A204.1 (cell line): ENCODE measurements at regions not wholly inside any gene's neighbourhood (a gene's known extent, or its start where the extent isn't known, plus 50 kb on each side); places are given as distances from the start of the nearest gene placed in this dataset.

ENCODE experiments used
- FAIRE-seq: peaks from 2 replicates; lab custom pipeline; 2012; peaks lifted over from hg19 to GRCh38; lab: Jason Lieb, UNC

GRCh38 chr1:239263801-239264200 is 122.6 kb upstream of the CHRM3 start:
- no peak for FAIRE-seq

- FAIRE-seq = no peak
Observed at GRCh38 chr1:239262538-239262937, 123.8 kb upstream of the CHRM3 start.

- no peak for FAIRE-seq
Observed at GRCh38 chr1:239261521-239261920, 124.8 kb upstream of the CHRM3 start.

- FAIRE-seq = no peak
Observed at GRCh38 chr1:239260842-239261241, 125.5 kb upstream of the CHRM3 start.

GRCh38 chr1:239255628-239256160 is 130.7 kb upstream of the CHRM3 start:
- FAIRE-seq = no peak

GRCh38 chr1:239254999-239255398 is 131.4 kb upstream of the CHRM3 start:
- FAIRE-seq = no peak

- FAIRE-seq = no peak
Observed at GRCh38 chr1:239253032-239253431, 133.3 kb upstream of the CHRM3 start.

GRCh38 chr1:239250353-239251035 is 135.9 kb upstream of the CHRM3 start:
- FAIRE-seq = no peak

- no peak for FAIRE-seq
Observed at GRCh38 chr1:239247285-239247684, 139.1 kb upstream of the CHRM3 start.

- peak; percentile 3 for FAIRE-seq
Observed at GRCh38 chr1:239244084-239244483, 142.3 kb upstream of the CHRM3 start.

GRCh38 chr1:239243006-239243405 is 143.4 kb upstream of the CHRM3 start:
- FAIRE-seq = no peak

GRCh38 chr1:239242404-239242803 is 144.0 kb upstream of the CHRM3 start:
- no peak for FAIRE-seq

GRCh38 chr1:239240736-239241135 is 145.6 kb upstream of the CHRM3 start:
- FAIRE-seq = no peak

- no peak for FAIRE-seq
Observed at GRCh38 chr1:239239529-239239928, 146.8 kb upstream of the CHRM3 start.

- FAIRE-seq = no peak
Observed at GRCh38 chr1:239237912-239238311, 148.5 kb upstream of the CHRM3 start.

GRCh38 chr1:239233626-239234025 is 152.7 kb upstream of the CHRM3 start:
- no peak for FAIRE-seq

- no peak for FAIRE-seq
Observed at GRCh38 chr1:239232921-239233320, 153.4 kb upstream of the CHRM3 start.

- FAIRE-seq = no peak
Observed at GRCh38 chr1:239228451-239228850, 157.9 kb upstream of the CHRM3 start.

- FAIRE-seq = peak; percentile 16
Observed at GRCh38 chr1:239225396-239225795, 161.0 kb upstream of the CHRM3 start.

GRCh38 chr1:239224100-239224499 is 162.3 kb upstream of the CHRM3 start:
- FAIRE-seq = no peak

GRCh38 chr1:239222999-239223398 is 163.4 kb upstream of the CHRM3 start:
- no peak for FAIRE-seq

GRCh38 chr1:239221656-239222055 is 164.7 kb upstream of the CHRM3 start:
- no peak for FAIRE-seq

GRCh38 chr1:239219679-239220078 is 166.7 kb upstream of the CHRM3 start:
- no peak for FAIRE-seq

GRCh38 chr1:239218301-239218700 is 168.1 kb upstream of the CHRM3 start:
- no peak for FAIRE-seq
